ENCODE measurements at regions not wholly inside any gene's neighbourhood (a gene's known extent, or its start where the extent isn't known, plus 50 kb on each side); places are given as distances from the start of the nearest gene placed in this dataset.
A peak's percentile ranks its signal among the peaks of the same experiment; 100 is the strongest.

DNA sequence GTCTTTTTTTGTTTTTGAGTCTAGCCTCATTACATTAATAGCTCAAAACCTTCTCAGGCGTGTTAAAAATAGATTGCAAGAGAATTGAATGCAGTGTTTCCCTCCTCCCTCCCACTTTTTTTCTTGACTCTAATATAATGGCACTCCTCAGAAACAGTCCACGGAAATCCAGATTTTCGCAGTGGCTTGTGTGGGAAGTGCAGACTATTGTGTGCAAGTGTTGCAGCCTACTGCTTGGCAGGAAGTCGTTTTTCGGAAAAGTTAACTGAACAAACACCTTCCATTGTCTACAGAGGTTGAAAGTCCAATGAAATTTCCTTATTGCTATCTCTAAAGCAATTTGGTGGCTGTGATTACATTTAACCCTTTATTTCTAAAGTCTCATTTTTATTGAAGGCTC is 147.9 kb upstream of the E2F7 start:
- TF ChIP-seq, protein P1, sequence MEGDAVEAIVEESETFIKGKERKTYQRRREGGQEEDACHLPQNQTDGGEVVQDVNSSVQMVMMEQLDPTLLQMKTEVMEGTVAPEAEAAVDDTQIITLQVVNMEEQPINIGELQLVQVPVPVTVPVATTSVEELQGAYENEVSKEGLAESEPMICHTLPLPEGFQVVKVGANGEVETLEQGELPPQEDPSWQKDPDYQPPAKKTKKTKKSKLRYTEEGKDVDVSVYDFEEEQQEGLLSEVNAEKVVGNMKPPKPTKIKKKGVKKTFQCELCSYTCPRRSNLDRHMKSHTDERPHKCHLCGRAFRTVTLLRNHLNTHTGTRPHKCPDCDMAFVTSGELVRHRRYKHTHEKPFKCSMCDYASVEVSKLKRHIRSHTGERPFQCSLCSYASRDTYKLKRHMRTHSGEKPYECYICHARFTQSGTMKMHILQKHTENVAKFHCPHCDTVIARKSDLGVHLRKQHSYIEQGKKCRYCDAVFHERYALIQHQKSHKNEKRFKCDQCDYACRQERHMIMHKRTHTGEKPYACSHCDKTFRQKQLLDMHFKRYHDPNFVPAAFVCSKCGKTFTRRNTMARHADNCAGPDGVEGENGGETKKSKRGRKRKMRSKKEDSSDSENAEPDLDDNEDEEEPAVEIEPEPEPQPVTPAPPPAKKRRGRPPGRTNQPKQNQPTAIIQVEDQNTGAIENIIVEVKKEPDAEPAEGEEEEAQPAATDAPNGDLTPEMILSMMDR (IDR thresholded peaks at IDR 0.05) = peak; percentile 14; the same call in 1 of the 2 replicates
- TF ChIP-seq POLR2AphosphoS5 (IDR thresholded peaks at IDR 0.05; ENCODE audit: low read depth, low read length) (no peak), EZH2phosphoT487 (IDR thresholded peaks at IDR 0.05; ENCODE audit: borderline replicate concordance, low read depth) (no peak), FOXM1 (IDR thresholded peaks at IDR 0.05; ENCODE audit: low read depth) (no peak), SMC3 (IDR thresholded peaks at IDR 0.05; ENCODE audit: low read depth, low read length) (no peak), YY1 (IDR thresholded peaks at IDR 0.05; ENCODE audit: low read depth) (no peak), FOXJ3 (CRISPR knock-in tag; IDR thresholded peaks at IDR 0.05) (no peak)
- TF ChIP-seq, protein P2, sequence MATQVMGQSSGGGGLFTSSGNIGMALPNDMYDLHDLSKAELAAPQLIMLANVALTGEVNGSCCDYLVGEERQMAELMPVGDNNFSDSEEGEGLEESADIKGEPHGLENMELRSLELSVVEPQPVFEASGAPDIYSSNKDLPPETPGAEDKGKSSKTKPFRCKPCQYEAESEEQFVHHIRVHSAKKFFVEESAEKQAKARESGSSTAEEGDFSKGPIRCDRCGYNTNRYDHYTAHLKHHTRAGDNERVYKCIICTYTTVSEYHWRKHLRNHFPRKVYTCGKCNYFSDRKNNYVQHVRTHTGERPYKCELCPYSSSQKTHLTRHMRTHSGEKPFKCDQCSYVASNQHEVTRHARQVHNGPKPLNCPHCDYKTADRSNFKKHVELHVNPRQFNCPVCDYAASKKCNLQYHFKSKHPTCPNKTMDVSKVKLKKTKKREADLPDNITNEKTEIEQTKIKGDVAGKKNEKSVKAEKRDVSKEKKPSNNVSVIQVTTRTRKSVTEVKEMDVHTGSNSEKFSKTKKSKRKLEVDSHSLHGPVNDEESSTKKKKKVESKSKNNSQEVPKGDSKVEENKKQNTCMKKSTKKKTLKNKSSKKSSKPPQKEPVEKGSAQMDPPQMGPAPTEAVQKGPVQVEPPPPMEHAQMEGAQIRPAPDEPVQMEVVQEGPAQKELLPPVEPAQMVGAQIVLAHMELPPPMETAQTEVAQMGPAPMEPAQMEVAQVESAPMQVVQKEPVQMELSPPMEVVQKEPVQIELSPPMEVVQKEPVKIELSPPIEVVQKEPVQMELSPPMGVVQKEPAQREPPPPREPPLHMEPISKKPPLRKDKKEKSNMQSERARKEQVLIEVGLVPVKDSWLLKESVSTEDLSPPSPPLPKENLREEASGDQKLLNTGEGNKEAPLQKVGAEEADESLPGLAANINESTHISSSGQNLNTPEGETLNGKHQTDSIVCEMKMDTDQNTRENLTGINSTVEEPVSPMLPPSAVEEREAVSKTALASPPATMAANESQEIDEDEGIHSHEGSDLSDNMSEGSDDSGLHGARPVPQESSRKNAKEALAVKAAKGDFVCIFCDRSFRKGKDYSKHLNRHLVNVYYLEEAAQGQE (IDR thresholded peaks at IDR 0.05; ENCODE audit: low read depth, low read length) = no peak
- TF ChIP-seq, protein P3, sequence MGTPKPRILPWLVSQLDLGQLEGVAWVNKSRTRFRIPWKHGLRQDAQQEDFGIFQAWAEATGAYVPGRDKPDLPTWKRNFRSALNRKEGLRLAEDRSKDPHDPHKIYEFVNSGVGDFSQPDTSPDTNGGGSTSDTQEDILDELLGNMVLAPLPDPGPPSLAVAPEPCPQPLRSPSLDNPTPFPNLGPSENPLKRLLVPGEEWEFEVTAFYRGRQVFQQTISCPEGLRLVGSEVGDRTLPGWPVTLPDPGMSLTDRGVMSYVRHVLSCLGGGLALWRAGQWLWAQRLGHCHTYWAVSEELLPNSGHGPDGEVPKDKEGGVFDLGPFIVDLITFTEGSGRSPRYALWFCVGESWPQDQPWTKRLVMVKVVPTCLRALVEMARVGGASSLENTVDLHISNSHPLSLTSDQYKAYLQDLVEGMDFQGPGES (IDR thresholded peaks at IDR 0.05; ENCODE audit: low read depth, low read length) = no peak
- TF ChIP-seq, protein P4, sequence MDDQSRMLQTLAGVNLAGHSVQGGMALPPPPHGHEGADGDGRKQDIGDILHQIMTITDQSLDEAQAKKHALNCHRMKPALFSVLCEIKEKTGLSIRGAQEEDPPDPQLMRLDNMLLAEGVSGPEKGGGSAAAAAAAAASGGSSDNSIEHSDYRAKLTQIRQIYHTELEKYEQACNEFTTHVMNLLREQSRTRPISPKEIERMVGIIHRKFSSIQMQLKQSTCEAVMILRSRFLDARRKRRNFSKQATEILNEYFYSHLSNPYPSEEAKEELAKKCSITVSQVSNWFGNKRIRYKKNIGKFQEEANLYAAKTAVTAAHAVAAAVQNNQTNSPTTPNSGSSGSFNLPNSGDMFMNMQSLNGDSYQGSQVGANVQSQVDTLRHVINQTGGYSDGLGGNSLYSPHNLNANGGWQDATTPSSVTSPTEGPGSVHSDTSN (IDR thresholded peaks at IDR 0.05) = no peak
- TF ChIP-seq, protein P5, sequence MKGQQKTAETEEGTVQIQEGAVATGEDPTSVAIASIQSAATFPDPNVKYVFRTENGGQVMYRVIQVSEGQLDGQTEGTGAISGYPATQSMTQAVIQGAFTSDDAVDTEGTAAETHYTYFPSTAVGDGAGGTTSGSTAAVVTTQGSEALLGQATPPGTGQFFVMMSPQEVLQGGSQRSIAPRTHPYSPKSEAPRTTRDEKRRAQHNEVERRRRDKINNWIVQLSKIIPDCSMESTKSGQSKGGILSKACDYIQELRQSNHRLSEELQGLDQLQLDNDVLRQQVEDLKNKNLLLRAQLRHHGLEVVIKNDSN (IDR thresholded peaks at IDR 0.05; ENCODE audit: borderline replicate concordance, low read depth) = no peak
